Esophagus muscularis mucosa (tissue), 3 donors: ENCODE measurements at regions not wholly inside any gene's neighbourhood (a gene's known extent, or its start where the extent isn't known, plus 50 kb on each side); places are given as distances from the start of the nearest gene placed in this dataset.

ENCODE experiments used
- CTCF ChIP-seq, 3 experiments: fragments of 200-600 bp in 2 of 3; fragments of 450-650 bp in 1 of 3; sonication (generic) in 2 of 3; IDR thresholded peaks; one replicate each; pipeline ENCODE4 v1.5.1; 2017 to 2019; ENCODE audit warnings: antibody characterized with exemption in 3 of 3, mild to moderate bottlenecking in 2 of 3, moderate library complexity in 1 of 3
- POLR2A ChIP-seq: fragments of 450-650 bp; IDR thresholded peaks from one replicate; pipeline ENCODE4 v1.6.1; 2017; ENCODE audit warnings: antibody characterized with exemption, moderate library complexity, mild to moderate bottlenecking, low read depth

GRCh38 chr3:187873843-187874242, 128.6 kb upstream of the BCL6 start:
- TF ChIP-seq CTCF (IDR thresholded peaks at IDR 0.05) (no peak), POLR2A (no peak)
